Pancreas (tissue), 10 donors: ENCODE measurements at regions not wholly inside any gene's neighbourhood (a gene's known extent, or its start where the extent isn't known, plus 50 kb on each side); places are given as distances from the start of the nearest gene placed in this dataset.
"Not testable (repeated sequence)": the region's sequence is repeated elsewhere in the genome, so short reads cannot be mapped to it uniquely, and the experiment has no call there.

Experiments
- ATAC-seq, 4 donors: fragments of 200-7000 bp; cut with Tn5 transposase; one replicate each; pipeline versions ENCODE4 v1.8.0 to v1.9.1; 2020; ENCODE audit warnings: mild to moderate bottlenecking in 4 of 4, moderate library complexity in 4 of 4
- DNase-seq, 6 donors: peaks; one replicate each; pipeline ENCODE4 v3.0.0-alpha.2; 2020
- FAIRE-seq: peaks from 2 replicates; lab custom pipeline; 2012; peaks lifted over from hg19 to GRCh38; lab: Jason Lieb, UNC
- H3K27ac ChIP-seq, 4 donors: fragments of 200-600 bp; sonication (generic); 1 replicate in 3 of 4; 2 replicates in 1 of 4; pipeline versions ENCODE4 v1.5.0 to v1.8.0; 2020
- H3K27me3 ChIP-seq, 4 donors: fragments of 200-600 bp; one replicate each; pipeline ENCODE4 v1.8.0; 2021
- H3K36me3 ChIP-seq, 3 donors: fragments of 200-600 bp; sonication (generic) in 1 of 3; one replicate each; pipeline versions ENCODE4 v1.5.0 to v1.8.0; 2020 to 2021
- H3K4me1 ChIP-seq, 3 donors: fragments of 200-600 bp; one replicate each; pipeline ENCODE4 v1.8.0; 2021
- H3K4me3 ChIP-seq, 4 donors: fragments of 200-600 bp; sonication (generic) in 2 of 4; one replicate each; pipeline versions ENCODE4 v1.5.0 to v1.8.0; 2020 to 2021
- H3K9me3 ChIP-seq, 4 donors: fragments of 200-600 bp; one replicate each; pipeline ENCODE4 v1.8.0; 2021
- CTCF ChIP-seq, 4 donors: fragments of 200-600 bp; sonication (generic) in 3 of 4; IDR thresholded peaks; one replicate each; pipeline versions ENCODE4 v1.5.0 to v1.8.0; 2021; ENCODE audit warnings: antibody characterized with exemption in 4 of 4
- WGBS, 2 donors: extraction: QIAGEN DNeasy Blood & Tissue Kit; methylation state at CpG; one replicate each; pipeline ENCODE4 v1.1.7; 2013; 5-methylcytosine and 5-hydroxymethylcytosine counted together
- intact Hi-C, 3 donors: fragments of 100-400 bp; cut with DNase I; formaldehyde crosslinking; loops; one replicate each; pipeline versions ENCODE4 v1.11.1 to v1.14.2; 2022
- donor health status: healthy with polysubstance abuse.
- donor health status: DM: no; HTN: no; CAD: no; lungs with moderate emphysema.
- donor health status: DM: no; HTN: no; CAD: no.
- donor health status: control.
- donor health status: control.
- donor health status: Bipolar disorder and iron deficiency.
- donor health status: DM: yes; HTN: yes; CAD: no.
- donor health status: DM: no; HTN: no; CAD: no.
- donor health status: DM: no; HTN: no; CAD: no.
- donor health status: DM: yes; HTN: yes; CAD: no.

- H3K4me3 ChIP-seq = no peak overlapping the region
- H3K4me1 ChIP-seq = no peaks in the 10 kb centered on the region
- 84 to 86% methylated on average over 22 of the region's 22 CpGs for WGBS, 2 donors
- intact Hi-C loops = no loop called here
- TF ChIP-seq CTCF (IDR thresholded peaks at IDR 0.05) = no peak
- H3K36me3 ChIP-seq = no peaks in the 10 kb centered on the region
- no peak for FAIRE-seq
- H3K27ac ChIP-seq = no peak overlapping the region
- no peak for ATAC-seq
- H3K27me3 ChIP-seq = no peaks in the 10 kb centered on the region
- H3K9me3 ChIP-seq = no peaks in the 10 kb centered on the region
- DNase-seq = peak in 1 of 6 donors; percentile 38
Observed at GRCh38 chr22:47304191-47304831, 541.9 kb downstream of the TBC1D22A start.

DNA sequence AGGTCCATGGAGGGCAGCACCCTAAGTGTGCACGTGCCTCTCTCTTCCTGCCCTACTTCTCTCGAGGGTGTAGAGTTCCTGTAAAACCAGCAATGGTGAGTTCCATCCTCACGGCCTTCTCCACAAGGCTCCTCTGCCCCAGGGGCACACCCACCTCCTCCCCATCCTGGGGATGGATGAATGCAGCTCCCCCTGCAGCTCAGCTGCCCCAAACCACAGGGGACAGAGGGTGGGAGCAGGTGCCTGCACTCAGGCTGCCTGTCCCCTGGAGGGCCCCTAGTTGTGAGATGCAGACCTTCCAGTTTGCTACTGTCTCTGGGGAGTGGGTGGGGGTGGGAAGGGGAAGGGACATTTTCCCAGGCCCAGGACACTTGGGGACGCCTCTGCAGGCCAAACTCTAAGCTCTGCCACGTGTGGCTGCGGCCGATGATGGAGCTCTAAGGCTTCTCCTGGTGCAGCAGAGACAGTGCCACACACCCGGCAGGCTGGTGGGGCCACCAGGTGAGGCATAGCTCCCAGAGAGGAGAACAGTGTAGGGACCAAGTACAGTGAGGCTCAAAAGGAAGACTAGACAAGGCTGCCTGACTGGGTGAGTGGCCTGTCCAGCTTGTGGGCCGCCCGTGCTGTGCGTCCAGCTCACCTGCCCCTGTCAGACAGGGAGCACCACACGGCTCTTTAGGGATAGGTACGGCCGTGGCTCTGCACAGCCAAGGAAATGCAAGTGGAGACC is 540.9 kb downstream of the TBC1D22A start:
- no peak for FAIRE-seq
- Histone ChIP-seq H3K9me3 (no peaks in the 10 kb centered on the region), H3K4me1 (no peaks in the 10 kb centered on the region), H3K4me3 (no peak overlapping the region), H3K27ac (no peak overlapping the region), H3K36me3 (no peaks in the 10 kb centered on the region), H3K27me3 (no peaks in the 10 kb centered on the region)
- ATAC-seq = no peak
- TF ChIP-seq CTCF (IDR thresholded peaks at IDR 0.05) = no peak
- DNase-seq = peak in 1 of 6 donors; percentile 32
- 72 to 83% methylated on average over 14 of the region's 14 CpGs for WGBS, 2 donors
- intact Hi-C loops = no loop called here

DNA sequence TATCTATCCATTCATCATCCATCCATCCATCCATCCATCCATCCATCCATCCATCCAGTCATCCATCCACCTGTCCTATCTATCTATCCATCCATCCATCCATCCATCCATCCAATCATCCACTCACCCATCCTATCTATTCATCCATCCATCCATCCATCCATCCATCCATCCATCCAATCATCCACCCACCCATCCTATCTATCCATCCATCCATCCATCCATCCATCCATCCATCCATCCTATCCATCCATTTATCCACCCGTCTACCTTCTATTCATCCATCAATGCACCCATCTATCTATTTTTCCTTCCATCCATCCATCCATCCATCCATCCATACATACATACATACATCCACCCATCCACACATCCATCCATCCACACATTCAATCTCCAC is 540.1 kb downstream of the TBC1D22A start:
- H3K4me3 ChIP-seq, H3K36me3 ChIP-seq, H3K27me3 ChIP-seq, H3K4me1 ChIP-seq, ATAC-seq, H3K27ac ChIP-seq, H3K9me3 ChIP-seq, FAIRE-seq, DNase-seq, intact Hi-C loops: not testable (repeated sequence)
- 70 to 94% methylated on average over 1 of the region's 1 CpG for WGBS, 2 donors

GRCh38 chr22:47301820-47302475 is 539.5 kb downstream of the TBC1D22A start:
- H3K27ac ChIP-seq = no peak overlapping the region
- no peak for DNase-seq
- no peak for FAIRE-seq
- no peaks in the 10 kb centered on the region for H3K27me3 ChIP-seq
- no peaks in the 10 kb centered on the region for H3K4me1 ChIP-seq
- 60 to 66% methylated on average over 13 of the region's 13 CpGs for WGBS, 2 donors
- ATAC-seq = no peak
- no peak for TF ChIP-seq CTCF (IDR thresholded peaks at IDR 0.05)
- no peaks in the 10 kb centered on the region for H3K9me3 ChIP-seq
- no peak overlapping the region for H3K4me3 ChIP-seq
- intact Hi-C loops = no loop called here
- no peaks in the 10 kb centered on the region for H3K36me3 ChIP-seq

DNA sequence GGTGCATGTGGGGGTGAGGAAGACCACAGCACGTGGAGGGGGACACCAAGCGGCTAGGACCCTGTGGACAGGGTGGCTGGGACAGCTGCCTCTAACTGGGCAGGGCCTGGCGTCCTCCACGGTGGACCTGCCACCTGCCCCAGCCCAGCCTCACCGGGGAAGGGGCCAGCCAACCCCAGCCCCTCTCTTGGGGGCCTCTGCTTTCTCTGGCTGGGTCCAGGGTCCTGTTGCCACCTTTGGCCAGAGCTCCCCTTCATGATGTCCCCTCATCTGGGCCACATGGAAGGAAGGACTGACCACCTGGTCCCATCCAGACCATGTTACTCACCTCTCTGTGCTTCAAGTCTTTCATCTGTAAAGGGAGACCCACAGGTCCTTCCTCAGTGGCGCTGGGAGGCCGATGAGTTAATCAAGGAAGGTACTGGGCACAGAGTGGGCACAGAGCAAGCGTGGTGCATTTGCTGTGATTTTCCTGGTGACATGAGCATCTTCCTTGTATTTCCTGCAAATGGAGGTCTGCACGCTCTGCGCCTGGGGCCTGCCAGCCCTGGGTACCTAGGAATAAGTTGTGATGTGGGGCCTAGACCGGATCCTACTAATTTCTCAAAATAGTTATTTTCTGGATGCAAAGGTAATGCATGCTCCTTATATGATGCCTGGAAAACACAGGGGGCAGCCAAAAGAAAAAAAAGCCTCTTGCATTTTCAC is 538.4 kb downstream of the TBC1D22A start:
- FAIRE-seq = no peak
- Histone ChIP-seq H3K27ac (no peak overlapping the region), H3K9me3 (no peaks in the 10 kb centered on the region), H3K4me1 (no peaks in the 10 kb centered on the region), H3K27me3 (no peaks in the 10 kb centered on the region), H3K4me3 (no peak overlapping the region), H3K36me3 (no peaks in the 10 kb centered on the region)
- peak in 1 of 6 donors; percentile 17 for DNase-seq
- intact Hi-C loops = no loop called here
- no peak for TF ChIP-seq CTCF (IDR thresholded peaks at IDR 0.05)
- ATAC-seq = no peak
- 76 to 80% methylated on average over 7 to 11 of the region's 11 CpGs for WGBS, 2 donors
